GM19452 (cell line): ENCODE measurements at regions not wholly inside any gene's neighbourhood (a gene's known extent, or its start where the extent isn't known, plus 50 kb on each side); places are given as distances from the start of the nearest gene placed in this dataset.

Source experiments
- ATAC-seq: cut with Tn5 transposase; IDR thresholded peaks from one replicate; pipeline ENCODE4 v1.9.1; 2021; ENCODE audit not compliant: unreplicated experiment

DNA sequence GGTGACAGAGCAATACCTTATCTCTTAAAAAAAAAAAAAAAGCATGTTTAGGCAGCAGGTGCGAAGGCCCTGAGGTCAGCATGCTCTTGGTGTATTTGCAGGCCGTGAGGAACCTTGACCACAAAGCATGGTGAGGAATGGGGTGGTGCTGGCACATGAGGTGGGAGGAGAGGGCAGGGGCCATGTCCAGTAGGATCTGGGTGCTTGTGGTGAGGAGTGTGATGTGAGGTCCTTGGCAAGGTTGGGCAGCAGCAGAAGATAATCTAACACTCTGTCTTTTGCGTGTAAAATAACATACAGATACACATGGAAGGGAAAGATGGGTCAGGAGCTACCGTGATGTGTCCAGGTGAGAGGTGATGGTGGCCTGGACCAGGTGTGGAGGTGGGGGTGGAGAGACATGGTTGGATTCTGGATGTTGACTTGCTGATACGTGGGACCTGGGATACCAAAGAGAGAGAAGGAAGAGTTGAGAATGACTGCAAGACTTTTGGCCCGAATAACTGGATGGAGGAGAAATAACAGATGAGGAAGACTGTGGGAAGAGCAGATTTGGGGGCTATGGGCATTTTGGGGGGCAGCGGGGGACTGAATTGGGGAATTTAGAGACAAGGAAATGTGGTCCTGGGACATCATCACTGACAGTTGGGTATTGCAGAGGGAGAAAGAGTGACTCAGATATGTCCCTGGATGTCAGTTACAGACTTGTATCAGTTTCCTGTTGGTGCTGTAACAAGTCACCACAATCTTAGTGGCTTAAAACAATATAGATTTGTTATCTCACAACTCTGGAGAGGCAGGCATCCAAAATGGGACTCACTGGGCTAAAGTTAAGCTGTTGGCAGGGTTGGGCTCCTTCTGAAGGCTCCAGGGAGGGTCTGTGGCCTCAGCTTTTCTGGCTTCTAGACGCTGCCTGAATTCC, 274.9 kb downstream of the HAPSTR1 start:
- ATAC-seq: no peak

DNA sequence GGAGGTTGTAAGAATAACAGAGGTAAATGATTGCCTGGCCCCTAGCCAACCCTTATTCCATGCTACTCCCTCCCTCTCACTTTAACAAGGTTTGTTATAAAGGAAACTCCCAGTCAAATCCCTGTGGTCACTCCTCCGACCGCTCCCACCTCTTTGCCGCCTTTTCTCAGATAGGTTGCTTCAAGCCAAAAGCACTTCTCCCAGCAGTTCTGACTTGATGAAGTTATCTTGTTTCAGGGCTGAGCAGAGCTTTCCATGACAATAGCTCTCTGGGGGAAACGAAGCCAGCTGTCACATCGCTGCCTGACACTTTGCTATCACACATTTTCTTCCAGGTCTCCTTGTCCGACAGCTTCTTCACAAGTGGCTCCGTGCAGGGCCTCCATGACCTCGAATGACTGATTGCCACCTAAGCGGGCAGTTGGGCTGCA, 278.6 kb downstream of the HAPSTR1 start:
- ATAC-seq: no peak

DNA sequence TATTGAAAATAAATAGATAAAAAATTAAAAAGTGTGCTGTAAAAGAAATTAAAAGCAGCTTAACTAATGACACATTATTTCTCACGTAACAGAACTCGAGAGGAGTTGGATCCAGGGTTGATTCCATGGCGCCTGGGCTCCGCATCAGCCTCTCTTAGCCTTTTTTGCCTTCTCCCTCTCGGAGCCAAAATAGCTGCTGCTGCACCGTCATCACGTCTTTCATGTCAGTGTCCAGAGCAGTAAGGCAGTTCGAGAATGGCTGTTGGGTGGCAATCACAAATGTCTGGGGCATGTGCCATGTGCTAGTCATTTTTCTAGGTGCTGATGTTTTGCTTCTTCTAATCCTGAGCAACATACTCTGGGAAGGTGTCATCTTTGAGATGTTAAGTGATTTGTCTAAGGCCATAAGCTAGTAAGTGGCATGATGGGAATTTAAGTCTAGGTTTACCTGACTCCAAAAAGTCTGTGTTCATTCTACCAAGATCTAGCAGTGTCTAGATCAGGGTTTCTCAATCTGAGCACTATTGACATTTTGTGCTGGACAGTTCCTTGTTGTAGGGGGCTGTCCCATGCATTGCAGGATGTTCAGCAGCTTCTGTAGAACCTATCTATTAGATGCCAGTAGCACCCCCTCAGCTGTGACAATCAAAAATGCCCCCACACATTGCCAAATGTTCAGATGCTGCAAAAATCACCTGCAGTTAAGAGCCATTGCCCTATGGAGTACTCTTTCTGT, 280.4 kb downstream of the HAPSTR1 start:
- no peak for ATAC-seq

DNA sequence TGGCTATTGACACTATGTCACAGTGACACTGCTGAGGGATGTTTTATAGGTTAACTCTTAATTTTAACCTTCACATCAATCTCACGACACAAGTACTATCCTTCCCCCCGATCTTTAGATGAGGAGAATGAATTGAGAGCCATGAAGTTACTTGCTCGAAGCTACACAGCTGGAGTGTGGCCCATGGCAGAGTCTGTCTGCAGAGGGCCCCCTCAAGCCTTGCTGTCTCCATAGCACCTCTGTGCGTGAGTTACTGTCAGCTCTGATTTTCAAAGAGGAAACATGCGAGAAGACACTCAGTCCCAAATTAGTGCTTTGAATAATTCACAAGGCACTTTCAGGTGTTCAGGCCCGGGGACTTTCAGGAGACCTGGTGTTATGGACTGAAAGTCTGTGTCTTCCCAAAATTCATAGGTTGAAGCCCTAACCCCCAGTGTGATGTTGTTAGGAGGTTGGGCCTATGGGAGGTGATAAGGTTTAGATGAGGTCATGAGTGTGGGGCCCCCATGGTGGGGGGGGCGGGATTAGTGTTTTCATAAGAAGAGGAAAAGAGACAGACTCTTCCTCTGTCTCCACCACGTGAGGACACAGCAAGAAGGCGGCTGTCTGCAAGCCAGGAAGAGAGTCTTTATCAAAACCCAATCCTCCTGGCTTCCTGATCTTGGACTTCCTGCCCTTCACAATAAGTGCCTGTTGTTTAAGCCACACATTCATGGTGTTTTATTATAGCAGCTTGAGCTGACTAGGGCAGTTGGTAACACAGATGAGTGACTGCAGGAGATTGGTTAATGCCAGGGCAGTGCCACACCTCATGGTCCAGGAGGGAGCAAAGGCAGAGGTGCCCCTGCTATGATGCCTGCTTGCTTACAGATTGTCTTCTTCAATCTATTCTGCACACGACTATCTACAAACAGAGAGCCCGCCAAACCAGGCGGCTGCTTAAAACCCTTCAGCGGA, 281.8 kb downstream of the HAPSTR1 start:
- no peak for ATAC-seq

DNA sequence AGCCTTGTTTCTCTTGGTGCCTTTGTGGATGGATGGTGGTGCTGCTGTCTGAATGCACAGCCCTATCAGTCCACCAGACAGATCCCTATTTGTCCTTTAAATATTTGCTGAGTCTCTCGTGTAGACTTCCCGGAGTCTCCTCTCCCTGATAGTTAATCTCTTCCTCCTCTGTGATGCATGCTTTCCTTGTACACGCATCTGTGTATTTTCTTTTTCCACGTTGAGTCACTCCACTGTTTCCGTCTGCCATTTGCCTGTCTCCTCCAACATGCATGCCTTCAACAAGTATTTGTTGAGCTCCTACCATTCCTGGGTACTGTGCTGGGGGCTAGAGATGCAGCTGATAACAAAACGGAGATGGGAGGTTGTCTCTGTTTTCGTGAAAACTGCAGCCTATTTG, 282.6 kb downstream of the HAPSTR1 start:
- ATAC-seq: no peak

DNA sequence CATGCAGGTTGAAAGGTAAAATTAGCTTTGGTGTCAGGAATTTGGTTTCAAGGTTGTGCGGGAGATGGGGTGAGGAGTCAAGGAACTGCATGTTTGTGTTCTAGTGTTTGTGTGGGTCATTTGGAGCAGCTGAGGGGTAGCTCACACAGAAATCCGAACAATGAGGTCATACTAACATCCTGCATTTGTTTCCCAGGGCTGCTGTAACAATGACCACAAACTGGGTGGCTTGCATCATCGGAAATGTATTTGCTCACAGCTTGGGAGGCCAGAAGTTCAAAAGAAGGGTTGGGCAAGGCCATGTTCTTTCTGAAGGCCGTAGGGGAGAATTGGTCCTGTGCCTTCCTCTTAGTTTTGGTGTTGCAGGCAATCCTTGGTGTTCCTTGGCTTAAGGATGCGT, 287.4 kb downstream of the HAPSTR1 start:
- ATAC-seq: no peak

DNA sequence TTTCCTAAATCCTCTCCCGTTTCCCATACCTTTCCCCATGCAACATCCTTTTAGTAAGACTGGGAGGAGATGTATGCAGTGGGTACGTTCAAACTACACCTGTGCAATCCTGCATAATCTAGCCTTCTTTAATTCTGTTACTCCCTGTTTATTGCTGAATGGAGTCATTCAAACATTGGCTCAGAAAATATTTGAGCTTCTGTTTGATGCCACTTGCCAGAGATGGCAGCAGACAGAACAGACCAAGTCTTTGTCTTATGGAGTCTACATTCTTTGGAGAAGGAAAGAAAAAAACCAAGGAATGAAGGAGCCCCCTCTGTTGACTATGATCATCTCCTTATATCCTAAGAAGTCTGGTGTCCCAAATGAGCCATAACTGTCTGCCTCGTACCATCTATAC, 288.8 kb downstream of the HAPSTR1 start:
- ATAC-seq: no peak

DNA sequence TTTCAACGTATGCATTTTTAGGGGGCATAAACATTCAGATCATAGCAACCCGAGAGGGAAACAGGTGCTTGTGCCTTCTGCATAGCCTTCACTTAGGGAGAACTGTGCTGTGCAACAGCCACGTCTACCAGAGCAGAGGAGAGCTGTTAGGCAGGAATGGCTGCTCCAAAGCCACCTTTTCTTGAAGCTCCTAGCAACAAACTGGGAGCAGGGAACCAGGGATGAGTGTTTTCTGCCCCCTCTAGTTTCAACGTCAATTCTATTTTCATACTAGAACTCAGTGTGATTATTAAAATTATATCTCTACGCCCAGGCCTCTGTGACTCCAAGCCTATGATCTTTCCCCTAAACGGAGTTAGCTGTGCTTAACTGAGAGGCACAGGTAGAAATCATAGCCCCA, 290.0 kb downstream of the HAPSTR1 start:
- no peak for ATAC-seq

DNA sequence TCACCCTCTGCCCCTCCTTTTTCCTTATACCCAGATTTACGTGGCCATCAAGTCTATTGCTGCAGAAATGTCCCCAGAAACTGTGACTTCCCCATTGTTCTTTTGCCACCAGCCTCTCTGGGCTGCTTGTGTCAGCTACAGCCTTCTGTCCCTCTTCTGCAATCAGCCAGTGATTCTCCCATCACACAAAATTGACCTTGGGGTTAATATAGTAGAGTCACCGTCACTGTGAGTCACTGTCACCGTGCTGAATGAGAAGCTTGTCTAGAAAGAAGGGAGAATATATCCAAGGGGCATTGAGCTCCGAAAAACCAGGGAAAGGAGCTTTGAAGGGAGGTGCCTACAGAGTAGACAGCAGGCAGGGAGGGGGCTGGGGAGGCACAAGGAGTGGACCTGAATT, 290.5 kb downstream of the HAPSTR1 start:
- ATAC-seq: no peak

DNA sequence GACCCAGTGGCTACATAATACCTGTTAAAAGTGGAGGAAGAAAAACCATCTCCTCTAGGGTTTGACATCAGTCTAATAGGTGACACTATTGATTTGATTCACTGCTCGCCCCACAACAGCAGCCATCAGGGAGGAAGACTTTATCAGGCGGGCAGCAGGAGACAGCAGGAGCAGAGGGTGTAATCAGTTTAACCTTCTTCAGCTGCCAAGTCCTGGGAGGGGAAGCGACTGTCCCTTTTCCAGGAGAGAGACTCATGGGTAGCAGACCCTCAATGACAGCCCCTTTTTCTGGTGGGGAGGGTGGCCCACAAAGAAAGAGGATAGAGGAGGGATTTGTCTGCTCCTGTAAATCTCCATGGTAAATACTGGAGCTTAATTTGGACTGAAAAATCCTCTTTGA, 291.8 kb downstream of the HAPSTR1 start:
- no peak for ATAC-seq

DNA sequence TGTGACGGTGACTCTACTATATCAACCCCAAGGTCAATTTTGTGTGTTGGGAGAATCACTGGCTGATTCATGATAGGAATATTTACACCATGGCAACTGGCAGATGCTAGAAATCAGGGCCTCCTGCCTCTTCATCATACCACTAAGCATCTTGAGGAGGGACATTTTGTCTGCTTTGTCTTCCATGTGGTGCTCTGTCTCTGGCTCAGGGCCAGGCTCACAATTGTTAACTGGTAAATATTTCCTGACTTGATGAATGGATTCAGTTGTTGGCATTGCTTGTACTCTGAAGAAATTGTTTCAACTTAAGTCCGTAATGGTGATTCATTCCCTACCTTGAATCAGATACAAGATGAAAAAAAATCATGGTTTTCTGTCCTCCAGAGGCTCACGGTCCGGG, 292.7 kb downstream of the HAPSTR1 start:
- no peak for ATAC-seq

DNA sequence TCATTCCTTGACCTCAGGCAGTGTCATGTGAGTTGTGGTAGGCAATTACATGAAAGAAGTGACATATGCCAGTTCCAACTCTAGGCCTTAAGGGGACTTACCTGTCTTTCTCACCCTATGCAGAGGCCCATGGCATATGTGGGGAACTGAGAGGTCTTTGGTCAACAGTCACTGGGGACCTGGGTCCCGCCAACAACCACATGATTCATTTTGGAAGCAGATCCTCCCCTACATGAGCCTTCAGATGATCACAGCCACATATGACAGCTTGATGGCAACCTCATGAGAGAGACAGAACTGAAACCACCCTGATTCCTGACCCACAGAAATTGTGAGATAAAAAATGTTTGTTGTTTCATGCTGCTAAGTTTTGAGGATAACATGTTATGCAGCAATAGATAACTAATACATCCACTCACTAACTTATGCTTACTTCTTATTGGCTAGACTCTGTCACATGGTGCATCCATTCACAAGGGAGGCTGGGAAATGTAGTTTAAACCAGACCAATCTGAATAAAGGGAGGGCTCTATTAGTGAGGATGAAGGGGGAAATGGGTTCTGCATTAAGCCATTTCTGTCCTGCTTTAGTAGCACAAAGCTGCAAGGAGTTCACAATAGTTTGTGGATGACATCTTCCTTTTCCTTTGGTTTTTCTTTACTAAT, 298.2 kb downstream of the HAPSTR1 start:
- ATAC-seq: no peak

DNA sequence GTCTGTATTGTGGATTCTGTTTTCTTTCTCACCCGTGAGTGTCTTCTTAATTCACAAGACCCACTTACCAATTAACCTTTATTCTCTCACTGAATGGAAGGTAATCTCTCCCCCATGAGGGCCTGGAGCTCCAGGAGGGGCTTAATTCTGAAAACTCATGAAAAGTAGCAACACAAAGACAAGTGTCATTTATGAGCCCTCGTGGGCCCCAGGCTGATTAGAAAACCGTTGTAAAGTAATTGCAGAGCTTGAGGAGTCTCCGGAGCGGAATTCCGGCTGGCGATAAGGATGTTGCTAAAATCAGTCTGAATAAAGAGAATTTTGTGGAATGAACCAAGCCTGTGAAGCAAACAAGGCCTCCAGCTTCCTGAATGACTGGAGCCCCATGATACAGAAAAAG, 301.5 kb downstream of the HAPSTR1 start:
- ATAC-seq: no peak

DNA sequence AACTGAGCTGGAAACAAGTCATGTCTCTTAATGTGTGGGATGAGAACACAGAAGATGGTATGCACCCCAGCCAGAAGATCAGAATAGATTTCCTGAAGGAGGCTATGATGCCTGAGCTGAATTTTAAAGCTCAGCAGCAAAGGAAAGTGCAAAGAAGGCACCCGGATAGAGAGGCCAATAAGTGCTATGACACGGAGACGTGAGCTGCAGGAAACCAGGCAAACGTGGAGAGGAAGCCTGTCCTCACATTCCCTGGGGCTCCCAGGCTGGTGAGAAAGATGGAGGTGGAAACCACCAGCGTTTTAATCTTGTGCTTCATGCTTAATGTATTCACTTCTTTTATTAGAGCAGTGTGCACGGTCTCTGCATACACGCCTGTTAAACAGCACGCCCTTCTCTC, 302.1 kb downstream of the HAPSTR1 start:
- no peak for ATAC-seq

DNA sequence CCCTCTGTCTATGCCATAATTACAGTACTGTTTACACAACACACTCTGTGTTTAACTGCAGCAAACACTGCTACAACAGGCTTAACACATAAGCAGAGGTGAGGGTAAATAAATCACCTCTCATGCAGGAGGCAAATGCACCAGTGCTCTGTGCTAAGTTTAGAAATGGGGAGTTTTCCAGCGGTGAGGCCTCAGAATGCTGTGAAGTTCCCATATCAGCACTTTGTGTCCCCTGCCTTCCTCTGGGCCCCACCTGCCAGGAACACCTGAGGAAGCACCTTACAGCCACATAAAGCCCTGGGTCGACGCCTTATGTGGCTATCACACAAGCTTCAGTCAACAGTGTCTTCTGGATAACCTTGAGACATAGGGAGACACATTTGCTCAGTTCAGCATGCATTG, 304.5 kb downstream of the HAPSTR1 start:
- ATAC-seq: no peak

DNA sequence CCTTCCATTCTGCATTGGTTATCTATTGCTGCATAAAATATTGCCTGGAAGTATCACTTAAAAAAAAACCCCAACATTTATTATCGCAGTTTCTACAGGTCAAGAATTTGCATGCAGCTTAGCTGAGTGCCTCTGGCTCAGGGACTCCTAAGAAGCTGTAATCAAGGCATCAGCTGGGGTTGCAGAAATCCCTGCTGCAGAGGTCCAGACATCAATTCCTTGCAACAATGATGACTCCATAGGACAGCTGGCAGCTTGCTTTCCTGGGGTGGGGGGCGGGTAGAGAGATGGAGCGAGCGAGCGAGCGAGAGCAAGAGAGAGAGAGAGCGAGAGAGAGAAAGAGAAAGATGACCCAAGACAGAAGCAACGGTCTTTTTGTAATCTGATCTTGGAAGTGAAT, 308.1 kb downstream of the HAPSTR1 start:
- no peak for ATAC-seq

DNA sequence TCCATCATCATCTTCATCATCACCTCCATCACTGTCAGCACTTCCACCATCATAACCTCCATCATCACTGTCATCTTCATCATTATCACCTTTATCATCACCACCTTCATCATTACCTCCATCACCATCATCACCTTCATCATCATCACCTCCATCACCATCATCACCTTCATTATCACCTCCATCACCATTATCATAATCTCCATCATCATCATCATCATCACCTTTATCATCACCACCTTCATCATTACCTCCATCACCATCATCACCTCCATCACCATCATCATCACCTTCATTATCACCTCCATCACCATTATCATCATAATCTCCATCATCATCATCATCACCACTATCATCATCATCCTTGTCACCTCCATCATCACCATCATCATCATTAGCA, 309.7 kb downstream of the HAPSTR1 start:
- ATAC-seq: no peak

DNA sequence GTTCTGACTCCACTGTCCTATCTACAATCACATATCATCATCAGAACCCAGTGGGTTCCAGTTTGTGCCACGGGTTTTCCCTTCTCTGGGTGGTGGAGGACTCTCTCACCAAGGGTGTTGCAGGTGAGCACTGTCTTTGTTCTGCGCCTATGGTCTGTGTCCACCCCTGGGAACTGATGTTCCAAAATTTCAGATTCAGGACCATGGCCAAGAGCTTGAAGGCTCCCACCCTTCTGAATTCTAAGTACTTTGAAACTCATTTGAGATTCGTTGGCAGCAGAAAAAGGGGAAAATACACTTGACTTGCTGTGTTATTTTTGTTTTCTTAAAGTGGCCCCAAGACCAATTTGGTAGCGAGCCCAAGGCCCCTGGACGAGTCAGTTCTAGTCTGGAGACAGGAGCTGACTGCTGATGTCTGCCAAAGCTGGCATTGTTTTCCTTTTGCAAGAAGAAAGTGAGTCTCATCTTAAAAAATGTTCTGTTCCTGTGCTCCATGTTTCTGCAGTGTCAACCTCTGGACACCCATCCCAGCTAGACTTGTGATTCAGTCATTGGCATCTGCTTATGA, 310.9 kb downstream of the HAPSTR1 start:
- no peak for ATAC-seq

DNA sequence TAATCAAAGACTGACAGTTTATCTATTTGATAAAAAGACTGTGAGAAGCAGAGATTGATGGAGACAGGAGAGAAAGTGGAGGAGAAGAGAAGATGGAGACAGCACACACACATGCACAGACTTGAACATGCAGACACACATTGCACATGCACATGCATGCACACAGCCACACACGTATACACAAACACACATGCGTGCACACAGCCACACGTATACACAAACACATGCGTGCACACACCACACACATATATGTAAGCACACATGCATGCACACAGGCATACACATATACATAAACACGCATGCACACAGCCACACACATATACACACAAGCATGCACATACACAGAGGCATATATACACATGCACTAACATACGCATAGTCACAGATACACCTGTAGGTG, 313.4 kb downstream of the HAPSTR1 start:
- ATAC-seq: no peak

DNA sequence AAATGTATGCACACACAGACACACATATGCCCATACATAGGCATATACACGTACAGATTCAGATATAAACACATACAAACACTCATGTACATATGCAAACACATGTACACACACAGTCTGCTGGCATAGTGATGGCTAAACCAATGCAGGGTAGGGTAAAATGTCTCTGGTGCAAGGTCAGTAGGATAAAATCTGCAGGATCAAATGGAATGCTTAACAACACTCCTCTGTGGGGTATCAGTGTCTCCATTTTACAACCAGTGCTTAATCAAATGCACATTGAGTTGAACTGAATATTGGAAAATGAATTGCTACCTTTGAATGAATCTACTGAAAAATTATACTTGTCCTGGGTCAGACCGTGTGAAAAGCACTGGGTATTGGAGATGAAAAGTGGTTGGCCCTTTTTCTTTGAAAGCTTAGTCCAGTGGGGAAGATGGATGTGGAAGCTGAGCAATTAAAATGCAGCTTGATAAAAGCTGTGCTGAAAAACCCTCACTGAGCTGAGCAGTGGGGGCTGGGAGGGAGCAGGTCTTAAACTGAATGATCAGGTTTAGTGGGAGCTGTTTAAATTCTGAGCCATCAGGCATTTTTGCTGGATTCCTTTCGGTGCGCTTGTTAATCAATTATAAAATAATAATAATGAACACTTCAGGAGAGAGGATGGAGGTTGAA, 314.7 kb downstream of the HAPSTR1 start:
- no peak for ATAC-seq
